ENCODE measurements at regions not wholly inside any gene's neighbourhood (a gene's known extent, or its start where the extent isn't known, plus 50 kb on each side); places are given as distances from the start of the nearest gene placed in this dataset.
"Not testable (repeated sequence)": the region's sequence is repeated elsewhere in the genome, so short reads cannot be mapped to it uniquely, and the experiment has no call there.

DNA sequence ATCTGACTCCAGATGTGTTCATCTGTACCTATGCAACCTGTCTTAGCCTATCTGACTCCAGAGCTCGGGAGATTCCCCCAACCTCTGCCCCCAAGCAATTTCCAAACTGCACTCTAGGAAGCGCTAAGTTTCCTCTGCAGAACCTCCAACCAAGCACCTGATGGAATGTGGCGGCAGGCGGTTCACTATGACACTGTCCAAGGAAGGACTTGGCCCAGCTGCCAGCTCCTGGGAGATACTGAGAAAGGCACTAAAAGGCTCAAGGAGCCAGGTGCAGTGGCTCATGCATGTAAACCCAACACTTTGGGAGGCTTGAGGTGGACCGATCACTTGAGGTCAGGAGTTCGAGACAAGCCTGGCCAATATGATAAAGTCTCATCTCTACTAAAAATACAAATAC is 244.0 kb downstream of the BCL11B start:
- DNase-seq (ENCODE audit: low read depth in 2 of 2), result no peak

DNA sequence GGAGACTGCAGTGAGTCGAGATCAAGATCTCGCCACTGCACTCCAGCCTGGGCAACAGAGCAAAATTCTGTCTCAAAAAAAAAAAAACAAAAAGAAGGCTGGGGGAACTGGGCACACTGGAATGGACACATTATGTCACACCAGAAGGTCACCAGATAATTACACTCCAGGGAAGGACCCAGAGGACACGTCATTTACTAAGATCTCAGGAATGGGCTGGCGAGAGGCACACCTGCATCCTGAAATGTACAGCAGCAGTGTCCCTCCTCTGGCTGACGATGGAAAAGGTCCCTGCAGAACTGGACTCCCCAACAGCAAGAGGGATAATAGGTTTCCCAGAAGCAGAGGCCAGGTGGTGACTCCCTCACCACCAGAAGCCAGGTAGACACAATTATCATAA is 243.5 kb downstream of the BCL11B start:
- no peak for DNase-seq (ENCODE audit: low read depth in 2 of 2)

DNA sequence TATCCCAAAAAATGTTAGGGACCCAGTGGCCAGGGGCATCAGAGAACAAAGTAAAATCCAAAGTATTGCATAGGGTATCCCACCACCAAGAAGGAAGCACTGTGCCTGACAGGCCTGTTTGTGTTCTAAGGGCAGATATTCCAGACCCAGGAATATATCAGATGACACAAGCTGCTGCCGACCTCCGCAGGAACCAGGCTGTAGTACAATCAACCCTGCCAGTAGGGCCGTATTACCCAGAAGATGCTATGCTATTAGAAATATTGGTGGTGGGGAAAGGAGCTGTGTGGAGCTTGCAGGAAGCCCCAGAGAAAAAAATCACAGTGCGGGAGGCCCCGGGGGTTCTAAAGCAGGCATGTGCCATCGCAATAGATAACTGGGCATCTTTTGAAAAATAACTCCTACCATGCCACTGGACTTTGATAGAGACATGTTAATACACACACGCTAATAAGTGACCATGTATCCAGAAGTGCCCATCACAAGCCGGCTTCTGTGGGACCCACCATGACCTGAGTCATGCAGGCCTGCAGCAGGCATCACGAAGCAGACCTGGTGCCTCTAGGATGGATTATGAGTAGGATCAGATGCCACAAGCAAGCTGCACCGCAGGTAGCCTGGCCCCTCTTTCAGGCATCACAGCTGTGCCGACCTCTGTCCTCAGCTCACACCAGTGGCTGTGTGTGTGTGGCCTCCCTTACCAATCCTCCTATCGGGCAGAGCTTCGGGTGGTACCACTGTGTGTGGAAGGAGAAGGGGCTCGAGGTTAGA is 242.7 kb downstream of the BCL11B start:
- DNase-seq (ENCODE audit: low read depth in 2 of 2), result no peak

DNA sequence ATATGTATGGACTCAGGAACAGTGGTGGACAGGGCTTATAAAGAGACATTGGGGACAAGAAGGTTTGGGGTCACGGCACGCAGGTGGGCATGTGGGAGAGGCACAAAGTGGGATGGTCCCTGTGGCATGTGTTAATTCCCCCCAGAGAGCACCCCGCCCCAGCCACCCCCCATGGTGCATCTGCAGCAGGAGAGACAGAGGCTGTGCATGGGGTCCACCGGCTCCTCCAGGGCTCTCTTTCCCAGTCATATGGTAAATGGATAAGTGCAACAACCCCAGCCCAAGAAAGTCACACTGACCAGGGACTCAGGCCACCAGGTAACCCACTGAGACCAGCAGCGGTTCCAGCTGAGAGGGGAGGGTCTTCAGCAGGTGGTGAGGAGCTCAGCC is 242.1 kb downstream of the BCL11B start:
- DNase-seq (ENCODE audit: low read depth in 2 of 2), result no peak

DNA sequence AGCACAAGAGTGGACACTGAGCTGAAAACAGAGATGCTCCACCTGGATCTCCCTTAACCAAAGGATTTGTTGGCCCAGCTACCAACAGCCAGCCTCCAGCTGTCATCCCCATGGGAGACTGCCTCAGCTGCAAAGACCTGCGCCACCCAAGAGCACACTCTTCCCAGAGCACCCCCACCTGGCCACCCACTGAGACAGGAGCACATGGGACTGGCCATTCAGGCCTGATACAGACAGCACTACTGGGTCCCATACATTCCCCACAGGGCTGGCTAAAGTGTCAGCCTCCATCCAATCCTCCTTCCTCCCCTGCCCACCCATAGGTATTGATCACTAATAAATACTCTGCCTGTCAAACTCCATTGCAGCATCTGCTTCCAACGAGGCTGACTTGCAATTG is 241.5 kb downstream of the BCL11B start:
- no peak for DNase-seq (ENCODE audit: low read depth in 2 of 2)

DNA sequence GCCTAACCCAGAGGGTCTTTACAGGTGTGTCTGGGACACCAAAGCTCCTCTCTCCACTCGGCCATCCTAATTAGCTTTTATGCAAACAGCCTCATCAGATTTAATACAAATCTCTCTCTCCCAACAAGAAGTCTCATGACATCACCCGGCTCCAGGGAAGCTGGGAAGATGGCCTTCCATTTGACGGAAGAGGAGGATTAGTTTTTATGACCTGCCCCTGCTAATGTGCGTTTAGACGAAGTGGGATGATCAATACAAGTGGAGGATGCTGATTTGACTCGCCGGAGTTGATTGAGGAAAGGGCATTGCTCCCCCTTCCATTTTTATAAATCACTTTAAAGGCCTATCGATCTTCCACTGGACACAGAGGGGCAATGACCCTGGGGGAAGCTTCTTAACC is 239.2 kb downstream of the BCL11B start:
- no peak for DNase-seq (ENCODE audit: low read depth in 2 of 2)

DNA sequence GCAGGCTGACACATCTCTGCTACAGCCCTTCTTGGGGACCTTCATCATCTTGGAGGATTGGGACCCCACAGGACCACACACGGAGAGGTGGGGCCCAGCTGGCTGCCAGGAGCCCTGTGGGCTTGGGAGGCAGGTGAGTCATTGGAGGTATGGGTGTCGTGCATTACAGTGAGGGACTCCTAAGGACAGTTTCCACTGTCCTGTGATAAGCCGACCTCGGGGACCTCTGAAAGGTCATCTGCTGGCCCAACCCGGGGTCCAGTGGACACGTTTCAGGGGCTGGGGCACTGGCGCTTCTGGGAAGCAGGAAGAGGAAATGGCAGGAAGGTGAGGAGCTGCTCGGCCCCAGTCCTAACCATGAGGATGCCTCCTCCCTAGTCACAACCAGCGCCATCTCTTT is 238.0 kb downstream of the BCL11B start:
- DNase-seq (ENCODE audit: low read depth in 2 of 2), result no peak

DNA sequence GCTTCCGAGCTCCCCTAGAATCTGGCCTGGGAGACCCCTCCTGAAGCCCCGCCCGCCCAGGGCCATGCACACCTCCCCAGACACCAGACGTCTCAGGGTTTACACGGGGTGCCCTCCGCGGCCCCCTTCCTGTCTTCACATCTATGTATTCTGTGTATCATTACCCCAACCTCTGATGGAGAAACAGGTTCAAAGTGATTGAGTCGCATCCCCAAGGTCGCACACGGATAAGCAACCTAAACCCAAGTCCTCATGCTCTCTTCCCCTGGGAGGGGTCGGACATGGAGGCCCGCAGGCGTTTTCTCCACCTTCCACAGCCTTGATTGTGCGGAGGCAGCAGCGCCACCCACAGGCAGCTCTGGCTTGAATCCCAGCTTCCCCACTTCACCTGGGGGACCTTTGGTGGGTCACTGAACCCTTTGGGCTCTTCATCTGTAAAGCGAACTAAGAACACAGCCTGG is 237.3 kb downstream of the BCL11B start:
- DNase-seq (ENCODE audit: low read depth in 2 of 2), result no peak

DNA sequence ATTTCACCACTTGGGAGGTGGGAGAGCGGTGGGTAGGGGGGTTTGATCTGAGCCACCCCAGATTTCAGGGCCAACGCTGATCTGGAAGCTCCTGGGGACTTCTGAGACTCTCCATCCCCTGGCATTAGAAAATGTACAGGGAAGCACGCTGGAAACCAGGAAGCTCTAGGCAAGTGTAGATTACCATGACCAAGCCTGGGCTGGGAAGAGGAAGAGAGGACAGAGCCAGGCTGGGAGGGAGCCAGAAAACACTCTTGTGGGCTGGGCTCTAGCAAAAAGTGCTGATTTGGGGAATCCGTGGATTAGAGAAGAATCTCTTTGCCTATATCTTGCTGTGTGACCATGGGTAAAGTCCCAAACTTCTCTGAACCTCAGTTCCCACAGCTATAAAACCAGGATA is 236.7 kb downstream of the BCL11B start:
- no peak for DNase-seq (ENCODE audit: low read depth in 2 of 2)

DNA sequence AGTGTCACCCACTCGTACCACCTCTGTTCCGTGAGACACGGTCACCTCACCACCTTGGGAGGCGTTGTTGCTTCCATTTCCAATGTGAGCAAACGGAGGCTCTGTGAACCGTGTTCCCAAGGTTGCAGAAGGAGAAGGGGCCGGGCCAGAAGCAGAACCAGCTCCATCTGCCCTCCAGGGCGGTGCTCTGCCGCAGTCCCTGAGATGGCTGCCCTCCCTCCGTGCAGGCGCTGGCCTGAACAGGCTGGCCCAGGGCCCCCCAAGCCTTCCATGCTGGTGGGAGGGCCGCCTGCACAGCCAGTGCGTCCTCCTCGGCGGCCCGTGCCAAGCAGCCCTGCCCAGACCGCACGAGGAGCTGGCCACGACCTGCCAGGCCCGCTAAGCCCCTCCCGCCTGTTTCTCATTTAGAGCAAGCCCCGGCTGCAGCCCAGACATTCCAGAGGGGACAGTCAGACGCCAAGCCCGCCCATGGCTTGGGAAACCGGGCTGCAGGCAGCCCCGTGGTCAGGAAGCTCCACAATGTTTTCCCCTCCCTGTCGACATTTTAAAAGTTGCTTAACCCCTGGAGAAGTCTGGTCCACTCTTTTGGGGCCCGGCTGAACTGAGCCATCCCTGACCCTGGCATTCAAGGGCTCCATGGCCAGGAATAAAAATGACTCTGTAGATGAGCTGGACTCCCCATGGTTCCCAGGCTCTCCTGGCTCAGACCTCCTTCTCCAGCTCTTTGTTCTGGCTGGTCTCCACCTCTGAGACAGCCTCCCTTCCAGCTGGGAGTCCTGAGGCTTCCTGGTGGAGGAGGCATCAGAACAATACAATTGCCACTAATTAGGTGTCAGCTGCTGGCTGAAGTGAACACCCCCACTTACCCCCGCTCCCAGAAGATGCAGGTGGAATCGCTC is 236.0 kb downstream of the BCL11B start:
- no peak for DNase-seq (ENCODE audit: low read depth in 2 of 2)

DNA sequence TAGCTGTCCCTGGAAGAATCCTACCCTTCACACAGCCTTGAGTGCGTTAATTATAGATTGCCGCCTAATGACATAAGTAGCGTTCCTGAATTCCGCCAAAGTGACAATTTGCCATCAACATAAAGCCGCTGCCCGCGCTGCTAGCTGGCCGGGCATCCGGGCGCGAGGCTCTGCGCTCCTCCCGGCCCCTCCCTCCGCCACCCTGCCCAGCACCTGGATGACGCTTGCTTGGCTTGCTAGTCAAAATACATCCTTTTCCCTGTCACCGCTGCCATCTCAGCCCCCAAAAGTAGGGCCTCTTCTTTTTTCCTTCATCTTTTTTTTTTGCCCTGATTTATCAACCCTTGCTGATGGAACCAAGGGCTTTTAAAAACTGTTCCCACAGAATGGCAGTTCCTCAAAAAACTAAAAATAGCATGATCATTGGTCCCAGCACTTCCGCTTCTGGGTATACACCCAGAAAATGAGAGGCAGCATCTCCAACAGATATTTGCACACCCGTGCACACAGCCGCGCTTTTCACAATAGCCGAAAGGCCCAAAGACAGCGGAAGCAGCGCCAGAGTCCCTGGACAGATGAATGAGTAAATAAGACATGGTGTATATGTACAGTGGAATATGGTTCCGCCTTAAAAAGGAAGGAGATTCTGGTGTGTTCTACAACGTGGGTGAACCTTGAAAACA is 235.2 kb downstream of the BCL11B start:
- no peak for DNase-seq (ENCODE audit: low read depth in 2 of 2)

DNA sequence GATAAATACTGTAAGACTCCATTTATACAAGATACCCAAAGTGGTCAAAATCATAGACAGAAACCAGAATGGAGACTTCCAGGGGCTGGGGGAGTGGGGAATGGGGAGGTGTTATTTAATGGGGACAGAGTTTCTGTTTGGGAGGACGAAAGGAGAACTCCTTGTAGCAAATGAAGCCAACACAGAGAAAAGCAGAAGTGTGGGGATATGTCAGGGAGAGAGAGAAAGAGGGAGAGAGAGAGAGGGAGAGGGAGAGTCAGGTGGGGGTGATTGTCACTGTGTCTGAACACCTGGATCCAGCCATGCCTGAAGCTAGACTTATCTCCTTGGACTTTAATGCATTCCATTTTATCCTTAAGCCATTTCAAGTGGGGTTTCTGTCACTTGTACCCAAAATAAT is 234.7 kb downstream of the BCL11B start:
- DNase-seq (ENCODE audit: low read depth in 2 of 2), result not testable (repeated sequence)

DNA sequence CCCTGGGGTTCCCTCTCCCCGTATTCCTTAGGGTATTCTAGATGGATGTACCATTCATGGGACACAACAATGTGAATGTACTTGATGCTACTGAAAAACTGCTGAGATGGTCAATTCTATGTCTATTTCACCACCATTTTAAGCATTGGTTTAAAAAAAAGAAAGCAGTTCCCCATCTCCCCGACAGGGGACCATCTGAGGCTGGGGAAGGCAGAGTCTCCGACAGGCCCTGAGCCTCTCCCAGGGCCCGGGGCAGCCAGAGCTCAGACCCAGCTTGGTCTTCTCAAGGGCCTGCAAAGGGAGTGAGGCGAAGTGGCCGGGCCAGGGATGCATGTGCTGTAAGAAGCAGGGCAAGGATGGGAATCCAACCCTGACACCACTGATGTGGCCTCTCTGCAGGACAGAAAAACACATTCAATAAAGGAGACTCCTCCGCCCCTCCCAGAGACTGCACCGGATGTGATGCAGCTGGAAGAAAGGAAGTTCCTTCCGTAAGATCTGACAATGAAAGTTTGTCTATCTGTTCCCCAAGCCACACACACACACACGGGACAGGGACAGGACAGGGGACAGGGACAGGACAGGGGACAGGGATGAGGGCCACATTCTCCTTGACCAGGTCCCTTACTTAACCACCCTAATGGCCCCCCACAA is 234.1 kb downstream of the BCL11B start:
- no peak for DNase-seq (ENCODE audit: low read depth in 2 of 2)

DNA sequence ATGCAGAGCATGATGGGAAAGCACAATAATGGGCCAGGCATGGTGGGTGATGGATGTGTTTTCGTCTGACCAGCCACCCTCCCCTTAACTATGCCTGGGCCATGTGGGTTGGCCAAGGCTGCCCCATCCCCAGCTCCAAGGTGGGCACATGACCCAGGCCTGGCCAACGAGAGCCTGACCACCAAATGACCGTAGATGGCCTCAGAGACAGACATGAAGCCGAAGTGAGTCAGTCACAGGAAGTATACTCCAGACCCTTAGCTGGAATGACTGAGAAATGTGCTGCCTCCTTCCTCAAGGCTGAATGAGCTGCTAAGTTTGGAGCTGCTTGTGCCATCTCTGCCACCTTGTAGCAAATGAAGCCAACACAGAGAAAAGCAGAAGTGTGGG is 233.6 kb downstream of the BCL11B start:
- DNase-seq (ENCODE audit: low read depth in 2 of 2), result no peak

DNA sequence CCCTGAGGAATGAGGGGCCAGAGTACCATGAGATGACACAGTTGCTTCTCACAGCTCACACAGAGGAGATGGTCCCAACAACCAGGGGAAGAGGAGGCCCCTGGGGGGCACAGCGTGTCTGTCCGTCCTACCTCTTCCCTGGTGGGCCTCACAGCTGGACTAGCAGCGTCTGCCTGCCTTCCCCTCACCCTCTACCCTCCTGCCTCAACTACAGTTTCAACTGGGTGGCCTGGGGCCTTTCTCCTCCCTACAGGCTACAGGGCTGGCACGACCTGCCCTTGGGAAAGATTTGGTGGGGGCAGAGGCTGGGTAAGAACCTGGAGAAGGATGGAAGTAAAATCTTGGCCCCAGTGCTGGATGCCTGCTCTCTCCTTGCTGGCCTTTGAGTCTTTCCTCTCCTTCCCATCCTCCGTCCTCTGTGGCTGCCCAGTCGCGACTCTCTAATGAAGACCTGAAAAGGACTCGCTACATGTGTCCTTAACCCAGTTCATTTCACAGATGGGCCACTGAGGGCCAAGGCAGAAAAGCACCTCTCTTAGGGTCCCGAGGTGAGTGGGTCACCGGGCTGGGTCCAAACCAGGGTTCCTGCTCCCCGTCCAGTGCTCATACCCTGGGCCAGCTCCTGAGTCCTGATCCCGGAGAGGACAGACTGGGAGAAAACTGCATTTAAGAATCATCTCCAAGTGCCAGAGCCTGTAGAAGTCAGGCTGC is 232.5 kb downstream of the BCL11B start:
- DNase-seq (ENCODE audit: low read depth in 2 of 2), result no peak

DNA sequence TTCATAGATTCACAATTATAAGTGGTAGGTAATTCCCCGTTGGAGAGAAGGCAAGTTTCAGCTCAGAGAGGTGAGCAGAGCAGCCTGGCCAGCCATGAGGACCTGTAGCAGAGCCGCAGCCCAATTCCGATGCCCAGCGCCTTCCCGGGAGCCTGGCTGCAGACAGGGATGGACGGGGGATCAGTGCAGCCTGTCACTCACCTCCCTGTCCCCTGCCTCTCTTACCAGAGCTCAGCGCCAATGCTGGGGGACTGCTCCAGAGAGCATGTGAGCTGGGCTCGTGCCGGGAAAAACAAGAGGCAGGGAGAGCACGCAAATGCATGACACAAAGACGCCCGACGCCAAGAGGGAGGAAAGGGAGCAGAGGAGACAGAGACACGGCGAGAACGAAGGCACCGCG is 231.9 kb downstream of the BCL11B start:
- no peak for DNase-seq (ENCODE audit: low read depth in 2 of 2)

DNA sequence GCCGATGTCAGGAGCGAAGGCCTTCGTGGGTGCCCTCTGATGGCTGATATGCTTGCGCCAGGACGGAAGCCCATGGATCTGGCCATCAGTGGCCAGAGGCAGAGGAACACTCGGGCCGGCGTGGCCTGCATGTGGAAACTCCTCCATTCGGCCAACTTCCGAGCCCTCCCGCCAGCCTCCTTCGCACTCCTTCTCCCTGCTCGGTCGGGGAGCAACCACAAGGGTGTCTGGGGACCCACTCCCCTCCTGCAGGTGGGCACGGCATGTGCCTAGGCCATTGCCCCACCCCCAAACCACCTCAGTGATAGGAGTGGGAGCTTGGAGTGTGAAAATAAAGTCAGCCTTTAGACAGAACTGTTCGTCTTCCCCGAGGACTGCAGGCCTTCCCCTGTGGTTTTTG is 231.3 kb downstream of the BCL11B start:
- no peak for DNase-seq (ENCODE audit: low read depth in 2 of 2)

DNA sequence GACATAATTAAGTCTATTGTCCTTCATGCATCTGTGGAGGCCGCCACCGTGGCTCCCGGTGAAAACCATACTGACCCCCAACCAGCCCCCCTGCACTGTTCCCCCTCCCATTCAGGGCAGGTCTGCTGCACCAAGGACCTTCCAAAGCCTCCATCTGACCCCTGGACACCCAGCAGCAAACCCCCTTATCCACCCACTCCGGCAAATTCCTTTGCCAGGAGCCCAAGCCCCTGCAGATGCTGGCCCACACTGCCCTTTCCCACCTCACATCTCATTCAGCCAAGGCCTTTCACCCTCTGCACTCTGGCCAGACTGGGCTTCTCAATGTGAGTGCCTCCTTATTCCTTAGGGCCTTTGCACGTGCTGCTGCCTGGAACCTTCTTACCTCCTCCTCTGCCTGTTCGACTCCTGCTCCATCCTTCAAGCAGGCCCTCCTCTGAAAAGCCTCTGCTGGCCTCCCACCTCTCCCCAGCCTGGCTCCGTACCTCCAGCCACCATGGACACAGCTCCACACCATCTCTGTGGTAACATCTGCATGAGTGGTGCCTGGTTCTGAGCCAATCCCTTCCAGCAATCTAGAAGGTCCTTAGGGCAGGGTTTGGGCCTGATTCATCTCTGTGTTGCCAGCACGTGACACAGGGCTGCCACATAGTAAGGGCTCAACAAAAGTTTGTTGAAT is 230.7 kb downstream of the BCL11B start:
- no peak for DNase-seq (ENCODE audit: low read depth in 2 of 2)

DNA sequence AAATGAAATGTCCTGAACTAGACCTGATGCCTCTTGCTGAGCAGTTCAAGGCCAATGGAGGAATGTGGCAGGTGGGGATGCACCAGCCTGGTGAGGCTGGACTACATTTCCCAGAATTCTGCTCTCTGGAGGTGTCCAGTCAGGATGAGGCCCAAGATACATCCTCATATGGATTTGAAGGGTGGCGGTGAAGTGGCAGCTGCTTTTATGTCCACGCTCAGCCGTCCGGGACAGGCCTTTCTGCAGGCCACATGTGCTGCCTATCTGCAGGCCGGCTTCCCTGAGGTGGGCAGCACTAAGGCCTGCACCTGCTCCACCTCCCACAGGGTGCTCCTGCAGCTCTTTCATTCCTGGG is 230.2 kb downstream of the BCL11B start:
- no peak for DNase-seq (ENCODE audit: low read depth in 2 of 2)

DNA sequence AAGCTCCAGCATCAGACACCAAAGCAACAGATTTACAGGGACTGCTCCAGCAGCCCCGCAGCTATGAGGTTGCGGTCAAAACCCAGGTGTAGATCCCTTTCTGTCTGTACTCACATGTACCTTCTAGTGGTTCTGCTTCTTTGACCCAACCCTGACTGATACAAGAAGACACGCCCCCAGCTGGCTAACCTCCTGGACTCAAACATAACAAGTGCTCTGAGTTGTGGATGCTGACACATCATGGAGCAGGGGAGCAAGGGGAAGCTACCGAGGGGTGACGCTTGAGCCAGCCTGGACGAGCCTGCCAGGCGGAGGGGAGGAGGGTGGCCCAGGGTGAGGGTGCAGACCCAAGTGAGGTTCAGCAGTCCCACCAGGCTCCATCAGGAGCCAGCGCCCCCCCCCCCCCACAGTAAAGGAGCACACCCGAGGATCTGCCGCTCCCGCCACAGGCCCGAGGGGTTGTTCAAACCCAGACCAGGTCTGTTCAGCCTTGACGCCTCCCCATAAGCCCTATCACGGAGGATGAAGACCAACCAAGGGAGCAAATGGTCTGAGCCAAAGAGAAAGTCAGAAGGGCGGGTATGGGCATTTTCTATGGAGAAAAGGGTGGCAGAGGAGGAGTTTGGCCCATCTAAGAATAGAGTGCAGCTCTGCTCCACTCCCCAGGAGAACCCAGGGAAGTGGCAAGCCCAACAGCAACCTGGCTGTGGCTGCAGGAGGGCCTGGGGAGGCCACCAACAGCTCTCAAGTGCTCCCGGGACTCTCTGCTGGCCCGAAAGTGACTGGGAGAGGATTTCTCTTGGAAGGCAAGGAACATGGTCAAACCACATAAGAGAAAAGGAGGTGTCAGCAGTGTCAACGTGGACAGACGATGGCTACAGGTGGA is 229.4 kb downstream of the BCL11B start:
- DNase-seq (ENCODE audit: low read depth in 2 of 2), result no peak

Data from stimulated activated CD8-positive, alpha-beta memory T cell treated with anti-CD3 and anti-CD28 coated beads, Interleukin-2, amount 100 ng/mL, for 1 hour (primary cell).